GM12873 (cell line): ENCODE measurements at regions not wholly inside any gene's neighbourhood (a gene's known extent, or its start where the extent isn't known, plus 50 kb on each side); places are given as distances from the start of the nearest gene placed in this dataset.

Experiments used
- TF ChIP-seq, protein P1 (sequence below): IDR thresholded peaks from 2 replicates; pipeline ENCODE4 v1.5.1; 2012; ENCODE audit warnings: low read depth, mild to moderate bottlenecking, moderate library complexity, low read length, control low read depth; ENCODE audit not compliant: insufficient read depth; ENCODE audit errors: missing control alignments

DNA sequence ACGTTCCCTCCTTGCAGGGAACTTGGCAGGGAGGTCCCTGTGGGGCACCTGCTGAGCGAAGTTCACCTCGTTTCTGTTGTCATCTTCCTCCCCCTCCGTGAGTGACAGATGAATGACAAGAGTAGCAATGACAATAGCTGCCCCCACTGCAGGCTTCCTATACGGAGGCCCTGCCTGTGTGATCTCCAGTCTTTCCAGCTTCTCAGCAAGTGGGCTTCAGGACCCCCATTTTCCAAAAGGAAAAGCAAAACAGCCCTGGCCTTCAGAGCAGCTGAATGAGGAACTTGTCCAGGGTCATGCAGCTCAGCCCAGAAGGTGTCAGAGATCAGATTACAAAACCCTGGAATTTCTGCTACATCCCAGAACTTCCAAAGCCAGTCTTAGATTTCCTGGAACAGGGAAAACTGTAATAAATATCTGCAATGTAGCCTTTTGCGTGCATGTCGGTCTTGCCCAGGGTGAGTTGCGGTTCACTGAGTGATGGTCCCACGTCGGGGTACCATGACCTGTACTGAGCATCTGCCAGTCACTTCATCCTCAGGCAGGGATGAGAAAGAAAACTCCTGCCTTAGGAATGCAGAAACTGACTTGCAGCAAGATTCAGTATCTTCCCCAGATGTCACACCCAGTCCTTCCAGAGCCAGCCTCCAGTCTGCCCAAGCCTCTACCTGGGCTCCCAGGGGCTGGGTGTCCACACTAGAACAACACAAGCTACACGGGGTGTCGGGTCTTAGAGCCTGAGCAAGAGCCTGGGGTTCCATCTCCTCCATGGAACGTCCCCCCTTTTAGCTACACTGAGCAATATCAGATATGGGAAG lies 1457.0 kb downstream of the BRD1 start:
- TF ChIP-seq, protein P1, sequence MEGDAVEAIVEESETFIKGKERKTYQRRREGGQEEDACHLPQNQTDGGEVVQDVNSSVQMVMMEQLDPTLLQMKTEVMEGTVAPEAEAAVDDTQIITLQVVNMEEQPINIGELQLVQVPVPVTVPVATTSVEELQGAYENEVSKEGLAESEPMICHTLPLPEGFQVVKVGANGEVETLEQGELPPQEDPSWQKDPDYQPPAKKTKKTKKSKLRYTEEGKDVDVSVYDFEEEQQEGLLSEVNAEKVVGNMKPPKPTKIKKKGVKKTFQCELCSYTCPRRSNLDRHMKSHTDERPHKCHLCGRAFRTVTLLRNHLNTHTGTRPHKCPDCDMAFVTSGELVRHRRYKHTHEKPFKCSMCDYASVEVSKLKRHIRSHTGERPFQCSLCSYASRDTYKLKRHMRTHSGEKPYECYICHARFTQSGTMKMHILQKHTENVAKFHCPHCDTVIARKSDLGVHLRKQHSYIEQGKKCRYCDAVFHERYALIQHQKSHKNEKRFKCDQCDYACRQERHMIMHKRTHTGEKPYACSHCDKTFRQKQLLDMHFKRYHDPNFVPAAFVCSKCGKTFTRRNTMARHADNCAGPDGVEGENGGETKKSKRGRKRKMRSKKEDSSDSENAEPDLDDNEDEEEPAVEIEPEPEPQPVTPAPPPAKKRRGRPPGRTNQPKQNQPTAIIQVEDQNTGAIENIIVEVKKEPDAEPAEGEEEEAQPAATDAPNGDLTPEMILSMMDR: no peak

DNA sequence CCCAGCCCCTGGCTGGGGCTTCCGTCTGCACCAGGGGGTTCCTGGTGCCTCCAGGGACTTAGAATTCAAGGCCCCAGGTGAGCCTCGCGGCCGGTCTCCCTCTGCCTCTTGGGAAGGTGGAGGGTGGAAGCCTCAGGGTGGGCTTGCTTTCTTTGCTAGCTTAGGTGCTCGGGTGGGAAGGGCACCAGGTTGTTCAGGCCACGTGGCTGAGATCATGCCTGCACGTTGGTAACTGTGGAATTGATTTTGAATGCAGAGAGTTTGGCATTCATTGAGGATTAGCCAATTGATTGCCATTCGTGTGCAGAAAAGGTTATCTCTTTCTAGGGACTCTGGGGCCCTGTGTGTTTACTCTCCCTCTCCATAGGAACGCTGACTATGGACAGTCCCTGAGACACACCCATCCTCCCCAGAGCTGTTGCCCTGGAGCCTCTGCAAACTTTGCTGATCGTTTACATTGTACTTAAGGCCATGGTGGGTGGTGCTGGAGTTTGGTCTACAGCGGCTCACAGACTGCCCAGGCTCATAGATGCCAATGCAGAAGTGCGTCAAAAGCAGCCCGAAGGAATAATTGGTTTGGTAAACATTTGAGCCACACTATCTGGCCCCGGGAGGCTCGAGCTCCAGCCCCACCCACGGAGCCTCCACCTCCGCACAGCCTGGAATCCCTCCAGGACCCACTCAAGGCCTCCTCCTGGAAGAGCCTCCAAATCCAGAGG lies 1457.7 kb downstream of the BRD1 start:
- TF ChIP-seq, protein P1: no peak

DNA sequence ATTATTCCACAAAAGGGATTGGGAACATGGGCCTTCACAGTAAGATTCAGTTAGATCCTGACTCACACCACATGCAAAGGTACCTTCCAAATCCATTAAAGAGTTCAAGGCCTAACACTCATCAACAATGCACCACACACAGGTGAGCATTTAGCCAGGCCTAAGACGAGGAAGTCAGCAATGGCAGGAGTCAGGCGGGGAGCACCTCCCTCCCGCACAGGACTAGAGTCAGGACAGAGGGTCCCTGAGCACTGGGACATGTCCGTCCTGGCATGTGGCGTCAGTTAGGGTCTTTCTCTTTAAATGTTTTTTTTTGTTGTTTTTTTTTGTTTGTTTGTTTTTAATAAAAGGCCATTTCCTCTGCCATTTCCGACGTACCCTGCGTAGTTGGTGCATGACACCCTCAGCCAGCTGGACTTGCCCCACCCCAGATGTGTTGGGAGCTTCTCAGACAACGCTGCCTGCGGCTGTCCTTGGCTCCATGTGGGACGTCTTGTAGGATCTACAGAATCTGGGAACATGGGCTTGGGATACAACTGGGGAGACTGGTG lies 1458.6 kb downstream of the BRD1 start:
- TF ChIP-seq, protein P1: no peak

DNA sequence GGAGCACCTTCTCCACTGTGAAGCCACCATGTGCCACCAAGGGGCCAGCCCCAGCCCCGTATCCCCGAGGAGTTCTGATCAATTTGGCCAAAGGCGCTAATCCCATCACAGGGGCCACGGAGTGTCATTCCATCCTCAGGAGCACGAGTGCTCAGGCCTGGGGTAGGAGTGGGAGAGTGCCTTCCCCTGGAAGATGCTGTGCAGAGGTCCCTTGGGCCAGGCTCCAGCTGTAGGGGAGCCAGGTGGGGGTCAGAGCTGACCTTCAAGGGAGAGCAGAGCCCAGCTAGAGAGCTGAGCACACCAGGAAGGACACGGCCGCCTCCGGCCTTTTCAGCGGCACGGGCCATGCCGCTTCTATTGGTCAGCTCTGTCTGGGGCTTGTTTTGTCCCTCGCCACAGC lies 1459.9 kb downstream of the BRD1 start:
- TF ChIP-seq, protein P1: no peak

DNA sequence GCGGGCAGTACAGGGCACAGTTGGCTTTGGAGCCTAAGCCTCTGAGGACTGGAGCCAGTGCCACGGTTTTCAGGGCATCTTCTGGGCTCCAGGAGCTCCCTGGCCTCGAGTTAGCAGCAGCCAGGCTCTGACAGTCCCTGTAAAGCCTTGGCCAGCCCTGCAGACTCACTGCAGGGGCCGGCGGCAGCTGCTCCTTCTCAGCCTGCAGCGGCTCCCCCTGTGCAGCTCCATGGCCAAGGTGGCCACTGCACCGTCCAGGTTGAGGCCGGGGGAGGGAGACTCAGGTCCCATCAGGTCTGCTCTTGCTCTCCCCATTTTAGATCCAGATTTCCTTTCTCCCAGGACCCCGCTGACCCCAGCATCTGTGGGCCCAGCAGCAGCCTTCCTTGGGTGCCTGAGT lies 1461.1 kb downstream of the BRD1 start:
- TF ChIP-seq, protein P1: no peak

DNA sequence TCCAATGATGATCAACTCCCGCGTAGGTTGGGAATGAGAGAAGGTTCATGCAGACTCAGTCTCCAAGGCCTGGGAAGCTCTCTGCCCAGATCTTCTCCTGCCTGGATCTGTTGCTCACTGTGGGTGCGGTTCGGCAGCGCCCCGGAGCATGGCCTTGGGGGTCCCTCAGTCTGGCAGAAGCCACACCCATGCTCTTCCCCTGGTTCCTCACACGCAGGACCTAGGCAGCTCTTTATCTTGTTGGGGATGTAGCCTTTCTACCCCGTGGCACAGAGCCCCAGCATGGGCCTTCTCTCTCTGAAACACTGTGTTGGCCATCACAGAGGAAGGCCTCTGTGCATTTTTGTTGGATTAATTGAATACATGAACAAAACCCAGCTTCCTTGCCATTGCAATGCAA lies 1461.6 kb downstream of the BRD1 start:
- TF ChIP-seq, protein P1: no peak

DNA sequence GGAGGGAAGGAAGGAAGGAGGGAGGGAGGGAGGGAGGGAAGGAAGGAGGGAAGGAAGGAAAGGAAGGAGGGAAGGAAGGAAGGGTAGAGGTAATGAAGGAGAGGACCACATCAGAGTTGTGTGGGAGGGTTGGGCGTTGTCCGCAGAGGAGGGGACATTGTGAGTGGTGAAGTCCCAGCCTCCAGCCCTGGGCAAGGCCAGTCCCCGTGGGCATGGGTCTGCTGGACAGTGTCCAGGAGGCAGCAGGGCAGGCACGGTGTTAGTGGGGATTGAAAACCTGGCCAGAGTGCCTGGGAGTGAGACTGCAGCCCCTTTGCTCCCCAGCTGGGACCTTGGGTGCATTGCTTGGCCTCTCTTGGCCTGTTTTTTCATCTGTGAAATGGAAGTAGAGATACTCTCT lies 1462.3 kb downstream of the BRD1 start:
- TF ChIP-seq, protein P1: no peak
